A549 (cell line): ENCODE measurements at regions not wholly inside any gene's neighbourhood (a gene's known extent, or its start where the extent isn't known, plus 50 kb on each side); places are given as distances from the start of the nearest gene placed in this dataset.

ENCODE experiments used
- ATAC-seq, 2 experiments: fragments of 200-7000 bp in 1 of 2; fragments of >200 bp in 1 of 2; cut with Nextera tagmentation in 1 of 2; cut with Tn5 transposase in 1 of 2; 3 replicates each; pipeline versions ENCODE4 v1.8.0 to v1.9.1; 2018 to 2020; ENCODE audit warnings: mild to moderate bottlenecking in 1 of 2, moderate library complexity in 1 of 2
- CTCF ChIA-PET: fragments of 300-600 bp; sonication (Branson Sonifier 250); formaldehyde crosslinking; extraction: SDS; loops from one replicate; lab custom pipeline; 2021; ENCODE audit warnings: antibody characterized with exemption, inconsistent platforms; lab: Yijun Ruan, JAX
- POLR2A ChIA-PET: fragments of 350-600 bp; formaldehyde crosslinking; extraction: SDS; loops from one replicate; lab custom pipeline; 2021; ENCODE audit warnings: antibody characterized with exemption, inconsistent platforms; lab: Yijun Ruan, JAX
- DNase-seq, 2 experiments: peaks; one replicate each; pipeline versions ENCODE4 v3.0.0 to v3.0.0-alpha.2; 2011 to 2016; ENCODE audit warnings: low read depth in 1 of 2, low spot score in 1 of 2
- FAIRE-seq: peaks from 2 replicates; lab custom pipeline; 2011; peaks lifted over from hg19 to GRCh38; lab: Jason Lieb, UNC
- H3K27ac ChIP-seq, 2 experiments: fragments of >200 bp; sonication (Bioruptor Twin); formaldehyde crosslinking; 3 replicates each; pipeline ENCODE4 v1.5.1; 2016 to 2017
- H3K4me1 ChIP-seq: fragments of >200 bp; sonication (Bioruptor Twin); formaldehyde crosslinking; 3 replicates; pipeline ENCODE4 v1.6.1; 2016
- H3K4me2 ChIP-seq: fragments of >200 bp; sonication (Bioruptor Twin); formaldehyde crosslinking; 3 replicates; pipeline ENCODE4 v1.6.1; 2016
- H3K4me3 ChIP-seq: fragments of >200 bp; sonication (Bioruptor Twin); formaldehyde crosslinking; 3 replicates; pipeline ENCODE4 v1.5.1; 2016
- H3K9me3 ChIP-seq: fragments of >200 bp; sonication (Bioruptor Twin); formaldehyde crosslinking; 3 replicates; pipeline ENCODE4 v1.6.1; 2016
- BHLHE40 ChIP-seq: IDR thresholded peaks from 2 replicates; pipeline ENCODE4 v1.6.1; 2012; ENCODE audit warnings: low read depth, low read length, inconsistent platforms
- CEBPB ChIP-seq, 2 experiments: fragments of >200 bp in 1 of 2; sonication (Bioruptor Twin) in 1 of 2; formaldehyde crosslinking in 1 of 2; IDR thresholded peaks; 2 replicates each; pipeline ENCODE4 v1.6.1; 2012 to 2016
- CHD2 ChIP-seq: fragments of 150-350 bp; IDR thresholded peaks from 2 replicates; pipeline ENCODE4 v1.6.1; 2014; ENCODE audit warnings: low read length; ENCODE audit not compliant: partially characterized antibody
- EHF ChIP-seq: fragments of 250-450 bp; sonication (Bioruptor Pico); IDR thresholded peaks from 2 replicates; pipeline ENCODE4 v1.5.0; 2020; ENCODE audit warnings: mild to moderate bottlenecking
- ESRRA ChIP-seq: fragments of 150-350 bp; IDR thresholded peaks from 2 replicates; pipeline ENCODE4 v1.6.1; 2014; ENCODE audit warnings: mild to moderate bottlenecking, low read length, borderline replicate concordance
- FOXS1 ChIP-seq: fragments of 250-450 bp; sonication (Bioruptor Pico); IDR thresholded peaks from 2 replicates; pipeline ENCODE4 v1.5.0; 2020; ENCODE audit warnings: mild to moderate bottlenecking, moderate library complexity
- GATA3 ChIP-seq: IDR thresholded peaks from 2 replicates; pipeline ENCODE4 v1.6.1; 2012; ENCODE audit warnings: borderline replicate concordance
- HEYL ChIP-seq: fragments of 250-450 bp; sonication (Bioruptor Pico); IDR thresholded peaks from 2 replicates; pipeline ENCODE4 v1.8.0; 2021; ENCODE audit warnings: mild to moderate bottlenecking, moderate library complexity
- HMGXB4 ChIP-seq: fragments of 250-450 bp; sonication (Bioruptor Pico); IDR thresholded peaks from 2 replicates; pipeline ENCODE4 v1.5.0; 2021; ENCODE audit warnings: mild to moderate bottlenecking, moderate library complexity, borderline replicate concordance
- KDM5A ChIP-seq: fragments of 200-600 bp; sonication (generic); IDR thresholded peaks from 2 replicates; pipeline ENCODE4 v1.6.1; 2016; ENCODE audit warnings: antibody characterized with exemption, mild to moderate bottlenecking
- MAZ ChIP-seq: fragments of 150-350 bp; IDR thresholded peaks from 2 replicates; pipeline ENCODE4 v1.6.1; 2014; ENCODE audit warnings: antibody characterized with exemption, low read depth, low read length, borderline replicate concordance
- MYC ChIP-seq: IDR thresholded peaks from 2 replicates; pipeline ENCODE4 v1.6.1; 2012; ENCODE audit warnings: mild to moderate bottlenecking, inconsistent platforms, low read length, improper control_type of control experiment, borderline replicate concordance
- RARB ChIP-seq: fragments of 250-450 bp; sonication (Bioruptor Pico); IDR thresholded peaks from 2 replicates; pipeline ENCODE4 v1.8.0; 2021; ENCODE audit warnings: mild to moderate bottlenecking, moderate library complexity
- RCOR1 ChIP-seq: fragments of 150-350 bp; IDR thresholded peaks from 2 replicates; pipeline ENCODE4 v1.6.1; 2014; ENCODE audit warnings: antibody characterized with exemption, low read length, low read depth
- RFX5 ChIP-seq: fragments of 450-650 bp; IDR thresholded peaks from 2 replicates; pipeline ENCODE4 v1.7.1; 2014; ENCODE audit warnings: antibody characterized with exemption, mild to moderate bottlenecking, moderate library complexity
- RNF2 ChIP-seq: fragments of 200-600 bp; sonication (generic); IDR thresholded peaks from 2 replicates; pipeline ENCODE4 v1.6.1; 2016; ENCODE audit warnings: low read depth, mild to moderate bottlenecking, antibody characterized with exemption, moderate library complexity, borderline replicate concordance
- SMC3 ChIP-seq: fragments of >200 bp; sonication (Bioruptor Twin); formaldehyde crosslinking; IDR thresholded peaks from 3 replicates; pipeline ENCODE4 v1.6.1; 2018; ENCODE audit warnings: inconsistent platforms
- SREBF2 ChIP-seq: fragments of 450-650 bp; IDR thresholded peaks from 2 replicates; pipeline ENCODE4 v1.6.1; 2014; ENCODE audit warnings: mild to moderate bottlenecking, moderate library complexity
- TFCP2L1 ChIP-seq: fragments of 250-450 bp; sonication (Bioruptor Pico); IDR thresholded peaks from 2 replicates; pipeline ENCODE4 v1.5.0; 2021; ENCODE audit warnings: mild to moderate bottlenecking
- ZNF302 ChIP-seq: fragments of 250-450 bp; sonication (Bioruptor Pico); IDR thresholded peaks from 2 replicates; pipeline ENCODE4 v1.9.0; 2021; ENCODE audit warnings: inconsistent platforms, mild to moderate bottlenecking, moderate library complexity
- ZSCAN20 ChIP-seq: fragments of 250-450 bp; sonication (Bioruptor Pico); IDR thresholded peaks from 2 replicates; pipeline ENCODE4 v1.8.0; 2022; ENCODE audit warnings: mild to moderate bottlenecking, moderate library complexity
- WGBS: methylation state at CpG from one replicate; pipeline ENCODE4 v1.1.6; 2017; ENCODE audit errors: missing lambda C conversion rate; 5-methylcytosine and 5-hydroxymethylcytosine counted together
- TF ChIP-seq, protein P1 (sequence below): IDR thresholded peaks from 2 replicates; pipeline ENCODE4 v1.6.1; 2012
- TF ChIP-seq, protein P2 (sequence below): fragments of 450-650 bp; IDR thresholded peaks from 2 replicates; pipeline ENCODE4 v1.6.1; 2014; ENCODE audit warnings: antibody characterized with exemption

DNA sequence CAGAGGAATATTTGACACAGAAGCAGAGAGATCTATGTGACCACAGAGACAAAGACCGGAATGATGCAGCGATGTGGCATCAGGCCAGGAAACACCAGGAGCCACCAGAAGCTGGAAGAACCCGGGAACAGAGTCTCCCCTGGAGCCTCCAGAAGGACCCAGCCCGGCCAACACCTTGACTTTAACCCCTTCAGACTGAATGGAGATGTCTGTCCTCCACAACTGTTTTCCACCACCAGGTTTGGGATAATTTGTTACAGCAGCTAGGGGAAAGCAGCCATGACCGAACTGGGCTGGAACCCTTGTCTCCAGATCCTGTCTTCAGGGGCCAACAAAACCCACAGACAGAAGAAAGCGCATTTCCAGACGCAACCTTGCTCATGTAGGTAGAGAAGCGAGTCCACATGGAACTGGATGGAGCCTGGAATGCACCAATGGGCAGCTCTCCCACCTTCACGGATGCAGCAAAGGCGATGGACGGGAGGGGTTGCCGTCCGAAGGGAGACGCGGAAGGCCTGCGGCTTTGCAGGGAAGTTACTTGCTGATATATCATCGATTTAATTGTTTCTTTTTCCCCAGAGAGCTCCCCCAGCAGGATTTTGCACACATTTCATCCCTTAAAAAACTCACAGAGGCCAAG is 396.6 kb downstream of the NPHP4 start:
- DNase-seq (no peak), ATAC-seq (no peak), FAIRE-seq (no peak)
- WGBS = 44% methylated on average over 17 of the region's 17 CpGs
- POLR2A ChIA-PET = no interaction called here
- Histone ChIP-seq H3K9me3 (peaks cover 3% of the 10 kb centered on the region; the same call in 1 of the 3 replicates), H3K4me1 (no peaks in the 10 kb centered on the region), H3K4me2 (no peak overlapping the region), H3K4me3 (no peak overlapping the region), H3K27ac (no peak overlapping the region)
- no peak for TF ChIP-seq BHLHE40
- no peak for TF ChIP-seq HMGXB4 (CRISPR knock-in tag)
- no peak for TF ChIP-seq ESRRA
- TF ChIP-seq RNF2 = no peak
- no peak for TF ChIP-seq ZNF302
- no peak for TF ChIP-seq GATA3
- TF ChIP-seq RARB (CRISPR knock-in tag) = no peak
- no peak for TF ChIP-seq EHF (CRISPR knock-in tag)
- TF ChIP-seq SREBF2 = no peak
- no peak for TF ChIP-seq CEBPB (IDR thresholded peaks at IDR 0.05)
- no peak for TF ChIP-seq MAZ
- no peak for TF ChIP-seq RCOR1
- no peak for TF ChIP-seq RFX5
- TF ChIP-seq KDM5A = no peak
- no peak for TF ChIP-seq SMC3
- TF ChIP-seq, protein P1, sequence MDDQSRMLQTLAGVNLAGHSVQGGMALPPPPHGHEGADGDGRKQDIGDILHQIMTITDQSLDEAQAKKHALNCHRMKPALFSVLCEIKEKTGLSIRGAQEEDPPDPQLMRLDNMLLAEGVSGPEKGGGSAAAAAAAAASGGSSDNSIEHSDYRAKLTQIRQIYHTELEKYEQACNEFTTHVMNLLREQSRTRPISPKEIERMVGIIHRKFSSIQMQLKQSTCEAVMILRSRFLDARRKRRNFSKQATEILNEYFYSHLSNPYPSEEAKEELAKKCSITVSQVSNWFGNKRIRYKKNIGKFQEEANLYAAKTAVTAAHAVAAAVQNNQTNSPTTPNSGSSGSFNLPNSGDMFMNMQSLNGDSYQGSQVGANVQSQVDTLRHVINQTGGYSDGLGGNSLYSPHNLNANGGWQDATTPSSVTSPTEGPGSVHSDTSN = no peak
- TF ChIP-seq MYC = no peak
- no peak for TF ChIP-seq CHD2
- TF ChIP-seq TFCP2L1 (CRISPR knock-in tag) = no peak
- TF ChIP-seq, protein P2, sequence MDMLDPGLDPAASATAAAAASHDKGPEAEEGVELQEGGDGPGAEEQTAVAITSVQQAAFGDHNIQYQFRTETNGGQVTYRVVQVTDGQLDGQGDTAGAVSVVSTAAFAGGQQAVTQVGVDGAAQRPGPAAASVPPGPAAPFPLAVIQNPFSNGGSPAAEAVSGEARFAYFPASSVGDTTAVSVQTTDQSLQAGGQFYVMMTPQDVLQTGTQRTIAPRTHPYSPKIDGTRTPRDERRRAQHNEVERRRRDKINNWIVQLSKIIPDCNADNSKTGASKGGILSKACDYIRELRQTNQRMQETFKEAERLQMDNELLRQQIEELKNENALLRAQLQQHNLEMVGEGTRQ = no peak
- CTCF ChIA-PET = no interaction called here

DNA sequence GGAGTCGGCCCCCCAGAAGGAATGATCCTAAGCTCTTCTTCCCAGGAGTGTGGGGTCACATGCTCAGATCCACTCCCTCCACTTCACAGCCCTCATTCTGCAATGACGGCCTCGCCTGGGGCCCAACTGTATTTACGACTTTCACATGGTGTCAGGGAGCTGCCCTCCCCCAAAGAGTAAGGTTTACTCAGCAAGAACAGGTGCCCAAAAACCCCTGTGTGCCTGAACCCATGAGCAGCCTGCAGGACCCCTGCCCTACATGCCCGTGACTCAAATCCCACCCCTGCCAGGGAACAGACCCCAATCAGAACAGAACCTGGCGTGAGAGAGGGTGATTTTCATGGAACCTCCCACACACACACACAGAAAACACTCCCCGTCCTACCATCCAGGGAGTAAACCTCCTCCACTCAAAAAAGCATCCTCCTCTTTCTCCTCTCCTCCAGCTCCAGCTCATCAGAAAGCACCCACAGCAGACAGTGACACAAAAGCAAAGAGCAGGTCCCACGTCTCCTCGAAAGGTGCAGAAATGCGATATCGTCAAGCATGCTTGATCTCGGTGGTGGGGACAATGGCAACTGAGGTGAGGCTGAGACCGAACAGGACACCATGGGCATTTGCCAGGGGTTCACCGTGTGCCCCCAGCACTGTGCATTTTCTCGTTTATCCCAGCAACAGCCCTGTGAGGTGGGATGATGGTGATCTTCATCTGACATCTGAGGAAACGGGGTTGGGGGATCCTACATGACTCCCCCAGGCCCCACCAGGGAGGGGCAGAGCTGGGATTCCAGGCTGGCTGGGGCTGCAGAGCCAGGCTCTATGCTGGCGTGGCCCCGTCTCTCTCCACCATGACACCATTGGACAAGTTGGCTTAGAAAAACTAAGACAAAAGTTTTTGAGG is 397.9 kb downstream of the NPHP4 start:
- ATAC-seq = no peak
- POLR2A ChIA-PET = no interaction called here
- no peak for FAIRE-seq
- Histone ChIP-seq H3K4me2 (no peak overlapping the region), H3K9me3 (peaks cover 3% of the 10 kb centered on the region; the same call in 1 of the 3 replicates), H3K4me3 (no peak overlapping the region)
- 31% methylated on average over 15 of the region's 18 CpGs for WGBS
- CTCF ChIA-PET = no interaction called here
- TF ChIP-seq SMC3 = no peak
- TF ChIP-seq FOXS1 (CRISPR knock-in tag) = no peak
- TF ChIP-seq HEYL (CRISPR knock-in tag) = no peak
- TF ChIP-seq ZSCAN20 (CRISPR knock-in tag) = no peak
- TF ChIP-seq, all 56 proteins: peak for 0
- H3K4me1 ChIP-seq = no peaks in the 10 kb centered on the region
- DNase-seq = no peak
- H3K27ac ChIP-seq = no peak overlapping the region
